Mammary epithelial cell (primary cell): ENCODE measurements at regions not wholly inside any gene's neighbourhood (a gene's known extent, or its start where the extent isn't known, plus 50 kb on each side); places are given as distances from the start of the nearest gene placed in this dataset.

ENCODE experiments used
- EZH2 ChIP-seq: IDR thresholded peaks from 2 replicates; pipeline ENCODE4 v1.6.1; 2012; ENCODE audit warnings: low read length, inconsistent platforms, borderline replicate concordance
- TF ChIP-seq, protein P1 (sequence below), 2 donors: IDR thresholded peaks in 1 of 2; conservative IDR thresholded peaks in 1 of 2; 2 replicates each; pipeline ENCODE4 v1.5.1; 2011 to 2012; ENCODE audit warnings: inconsistent platforms in 2 of 2, low read length in 2 of 2, mild to moderate bottlenecking in 2 of 2, control low read depth in 1 of 2, low read depth in 1 of 2; ENCODE audit not compliant: insufficient read depth in 1 of 2; ENCODE audit errors: extremely low read depth in 1 of 2

GRCh38 chr7:8314566-8314965 lies 52.6 kb upstream of the ICA1 start:
- TF ChIP-seq, protein P1, sequence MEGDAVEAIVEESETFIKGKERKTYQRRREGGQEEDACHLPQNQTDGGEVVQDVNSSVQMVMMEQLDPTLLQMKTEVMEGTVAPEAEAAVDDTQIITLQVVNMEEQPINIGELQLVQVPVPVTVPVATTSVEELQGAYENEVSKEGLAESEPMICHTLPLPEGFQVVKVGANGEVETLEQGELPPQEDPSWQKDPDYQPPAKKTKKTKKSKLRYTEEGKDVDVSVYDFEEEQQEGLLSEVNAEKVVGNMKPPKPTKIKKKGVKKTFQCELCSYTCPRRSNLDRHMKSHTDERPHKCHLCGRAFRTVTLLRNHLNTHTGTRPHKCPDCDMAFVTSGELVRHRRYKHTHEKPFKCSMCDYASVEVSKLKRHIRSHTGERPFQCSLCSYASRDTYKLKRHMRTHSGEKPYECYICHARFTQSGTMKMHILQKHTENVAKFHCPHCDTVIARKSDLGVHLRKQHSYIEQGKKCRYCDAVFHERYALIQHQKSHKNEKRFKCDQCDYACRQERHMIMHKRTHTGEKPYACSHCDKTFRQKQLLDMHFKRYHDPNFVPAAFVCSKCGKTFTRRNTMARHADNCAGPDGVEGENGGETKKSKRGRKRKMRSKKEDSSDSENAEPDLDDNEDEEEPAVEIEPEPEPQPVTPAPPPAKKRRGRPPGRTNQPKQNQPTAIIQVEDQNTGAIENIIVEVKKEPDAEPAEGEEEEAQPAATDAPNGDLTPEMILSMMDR (conservative IDR thresholded peaks at IDR 0.05 in 1 of 2, IDR thresholded peaks at IDR 0.05 in 1 of 2; ENCODE audit: extremely low read depth in 1 of 2, insufficient read depth in 1 of 2, low read depth in 1 of 2, low read length in 2 of 2), result no peak
- TF ChIP-seq EZH2, result no peak
